ENCODE measurements at regions not wholly inside any gene's neighbourhood (a gene's known extent, or its start where the extent isn't known, plus 50 kb on each side); places are given as distances from the start of the nearest gene placed in this dataset.

GRCh38 chr2:147181351-147182029 is 663.3 kb upstream of the ACVR2A start:
- no peak for TF ChIP-seq SPI1 (IDR thresholded peaks at IDR 0.05; ENCODE audit: borderline replicate concordance, low read depth)
- TF ChIP-seq GABPA (IDR thresholded peaks at IDR 0.05; ENCODE audit: low read depth), result no peak
- TF ChIP-seq POLR2AphosphoS5 (IDR thresholded peaks at IDR 0.05; ENCODE audit: low read depth), result no peak
- no peak for TF ChIP-seq REST (IDR thresholded peaks at IDR 0.05; ENCODE audit: insufficient replicate concordance, low read depth)
- TF ChIP-seq CTCF (IDR thresholded peaks at IDR 0.05; ENCODE audit: insufficient read depth, low read length), result no peak
- no peak overlapping the region for H3K4me3 ChIP-seq (replicated peaks; ENCODE audit: insufficient read depth, low read length)
- DNase-seq (ENCODE audit: low read depth in 1 of 2, low spot score in 1 of 2), result no peak

GRCh38 chr2:147177071-147177857 is 667.6 kb upstream of the ACVR2A start:
- no peak overlapping the region for H3K27ac ChIP-seq (replicated peaks)
- no peaks in the 10 kb centered on the region for H3K27me3 ChIP-seq (ENCODE audit: insufficient read depth, poor library complexity, severe bottlenecking)
- no peak overlapping the region for H3K4me3 ChIP-seq (replicated peaks; ENCODE audit: insufficient read depth, low read length)
- peak in 1 of 2 experiments; percentile 4 for DNase-seq (ENCODE audit: low read depth in 1 of 2, low spot score in 1 of 2)
- no peak for TF ChIP-seq CTCF (IDR thresholded peaks at IDR 0.05; ENCODE audit: insufficient read depth, low read length)
- TF ChIP-seq SPI1 (IDR thresholded peaks at IDR 0.05; ENCODE audit: borderline replicate concordance, low read depth), result no peak

More at GRCh38 chr2:147181351-147182029, 663.3 kb upstream of the ACVR2A start:
- Histone ChIP-seq H3K27me3 (ENCODE audit: insufficient read depth, poor library complexity, severe bottlenecking) (no peaks in the 10 kb centered on the region), H3K27ac (replicated peaks) (no peak overlapping the region)

DNA sequence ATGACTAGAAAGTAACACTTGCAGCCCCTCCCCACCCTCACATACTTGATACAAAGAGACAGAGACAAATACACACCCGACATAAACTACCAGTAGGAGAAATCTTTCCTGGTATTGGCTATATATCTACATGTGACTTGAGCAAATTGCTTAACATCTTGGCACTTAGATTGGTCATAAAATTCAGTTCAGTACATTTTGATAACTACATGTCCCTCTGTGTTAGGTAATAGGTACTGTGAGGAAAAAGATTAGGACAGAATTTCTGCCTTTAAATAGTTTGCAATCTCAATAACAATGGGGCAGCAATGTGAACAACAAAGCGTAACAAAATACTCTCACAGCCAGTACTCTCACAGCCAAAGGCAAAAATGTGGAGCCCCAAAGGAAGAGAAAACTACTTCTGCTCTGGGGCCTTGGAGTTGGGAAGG is 670.0 kb upstream of the ACVR2A start:
- no peak overlapping the region for H3K4me3 ChIP-seq (replicated peaks; ENCODE audit: insufficient read depth, low read length)
- TF ChIP-seq POLR2AphosphoS5 (IDR thresholded peaks at IDR 0.05; ENCODE audit: low read depth), result no peak
- TF ChIP-seq SPI1 (IDR thresholded peaks at IDR 0.05; ENCODE audit: borderline replicate concordance, low read depth), result no peak
- TF ChIP-seq REST (IDR thresholded peaks at IDR 0.05; ENCODE audit: insufficient replicate concordance, low read depth), result no peak
- no peak for TF ChIP-seq GABPA (IDR thresholded peaks at IDR 0.05; ENCODE audit: low read depth)
- TF ChIP-seq CTCF (IDR thresholded peaks at IDR 0.05; ENCODE audit: insufficient read depth, low read length), result no peak
- DNase-seq (ENCODE audit: low read depth in 1 of 2, low spot score in 1 of 2), result no peak

More for the DNA sequence above, 670.0 kb upstream of the ACVR2A start:
- Histone ChIP-seq H3K27ac (replicated peaks) (no peak overlapping the region), H3K27me3 (ENCODE audit: insufficient read depth, poor library complexity, severe bottlenecking) (no peaks in the 10 kb centered on the region)

Data from HL-60 (cell line).